Ishikawa (cell line): ENCODE measurements at regions not wholly inside any gene's neighbourhood (a gene's known extent, or its start where the extent isn't known, plus 50 kb on each side); places are given as distances from the start of the nearest gene placed in this dataset.

ENCODE experiments used
- CEBPB ChIP-seq: IDR thresholded peaks from 2 replicates; pipeline ENCODE4 v1.6.1; 2012
- CREB1 ChIP-seq: IDR thresholded peaks from 2 replicates; pipeline ENCODE4 v1.6.1; 2012; ENCODE audit warnings: low read depth
- EGR1 ChIP-seq: IDR thresholded peaks from 2 replicates; pipeline ENCODE4 v1.6.1; 2012
- EP300 ChIP-seq: IDR thresholded peaks from 2 replicates; pipeline ENCODE4 v1.6.1; 2012; ENCODE audit warnings: borderline replicate concordance
- MAX ChIP-seq: IDR thresholded peaks from 2 replicates; pipeline ENCODE4 v1.6.1; 2012
- RAD21 ChIP-seq: IDR thresholded peaks from 2 replicates; pipeline ENCODE4 v1.6.1; 2012; ENCODE audit warnings: low read depth
- REST ChIP-seq: IDR thresholded peaks from 2 replicates; pipeline ENCODE4 v1.6.1; 2012; ENCODE audit warnings: low read depth, mild to moderate bottlenecking
- USF1 ChIP-seq: IDR thresholded peaks from 2 replicates; pipeline ENCODE4 v1.6.1; 2012
- YY1 ChIP-seq: IDR thresholded peaks from 2 replicates; pipeline ENCODE4 v1.6.1; 2012; ENCODE audit warnings: low read depth

GRCh38 chr4:134019657-134020056 lies 181.9 kb downstream of the PABPC4L start:
- no peak for TF ChIP-seq CEBPB
- TF ChIP-seq REST = no peak
- TF ChIP-seq EP300 = no peak
- no peak for TF ChIP-seq YY1
- no peak for TF ChIP-seq RAD21
- no peak for TF ChIP-seq EGR1
- TF ChIP-seq CREB1 = no peak
- TF ChIP-seq USF1 = no peak
- TF ChIP-seq MAX = no peak
